ENCODE measurements at regions not wholly inside any gene's neighbourhood (a gene's known extent, or its start where the extent isn't known, plus 50 kb on each side); places are given as distances from the start of the nearest gene placed in this dataset.

DNA sequence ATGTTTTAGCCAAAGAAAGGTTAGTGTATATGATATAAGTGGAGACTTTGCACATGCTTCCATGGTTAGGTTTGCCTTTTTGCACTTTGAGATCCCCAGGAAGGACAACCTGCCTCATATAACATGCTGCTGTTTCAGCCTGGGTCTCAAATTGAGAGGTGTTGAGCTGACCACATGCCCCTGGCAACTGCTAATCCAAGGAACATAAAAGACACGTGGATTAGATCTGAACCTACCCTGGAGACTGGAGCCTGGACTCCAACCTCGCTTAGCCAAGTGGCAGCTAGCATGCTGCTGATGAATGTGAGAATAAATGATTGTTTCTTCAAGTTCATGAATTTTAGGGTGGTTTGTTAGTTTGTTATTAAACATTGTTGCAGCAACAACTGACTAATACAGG, 301.8 kb upstream of the TBC1D5 start:
- TF ChIP-seq, protein P1, sequence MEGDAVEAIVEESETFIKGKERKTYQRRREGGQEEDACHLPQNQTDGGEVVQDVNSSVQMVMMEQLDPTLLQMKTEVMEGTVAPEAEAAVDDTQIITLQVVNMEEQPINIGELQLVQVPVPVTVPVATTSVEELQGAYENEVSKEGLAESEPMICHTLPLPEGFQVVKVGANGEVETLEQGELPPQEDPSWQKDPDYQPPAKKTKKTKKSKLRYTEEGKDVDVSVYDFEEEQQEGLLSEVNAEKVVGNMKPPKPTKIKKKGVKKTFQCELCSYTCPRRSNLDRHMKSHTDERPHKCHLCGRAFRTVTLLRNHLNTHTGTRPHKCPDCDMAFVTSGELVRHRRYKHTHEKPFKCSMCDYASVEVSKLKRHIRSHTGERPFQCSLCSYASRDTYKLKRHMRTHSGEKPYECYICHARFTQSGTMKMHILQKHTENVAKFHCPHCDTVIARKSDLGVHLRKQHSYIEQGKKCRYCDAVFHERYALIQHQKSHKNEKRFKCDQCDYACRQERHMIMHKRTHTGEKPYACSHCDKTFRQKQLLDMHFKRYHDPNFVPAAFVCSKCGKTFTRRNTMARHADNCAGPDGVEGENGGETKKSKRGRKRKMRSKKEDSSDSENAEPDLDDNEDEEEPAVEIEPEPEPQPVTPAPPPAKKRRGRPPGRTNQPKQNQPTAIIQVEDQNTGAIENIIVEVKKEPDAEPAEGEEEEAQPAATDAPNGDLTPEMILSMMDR (IDR thresholded peaks at IDR 0.05; ENCODE audit: extremely low read depth, insufficient read depth, missing control alignments) = no peak
- in situ Hi-C loops (cut with MboI; ENCODE audit: low pct_unique_long_range_greater_than_20kb, low sequenced_read_pairs, unreplicated experiment) = no loop called here
- DNase-seq (ENCODE audit: low spot score) = no peak

DNA sequence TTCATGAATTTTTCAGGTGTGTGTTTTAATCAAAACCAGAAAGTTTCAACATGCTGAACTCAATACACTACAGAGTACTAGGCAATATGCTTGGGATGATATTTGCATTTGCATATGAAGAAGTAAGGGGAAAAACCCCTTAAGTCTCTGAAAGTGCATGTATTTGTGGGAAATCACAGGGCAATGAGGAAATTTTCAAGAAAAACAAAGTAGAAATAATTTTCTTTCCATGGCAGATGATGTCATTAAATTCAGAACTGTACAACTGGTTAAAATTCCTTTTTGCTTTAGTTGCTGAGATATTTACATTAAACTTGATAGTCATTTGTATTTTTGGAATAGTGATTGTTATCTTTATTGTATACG, 294.0 kb upstream of the TBC1D5 start:
- in situ Hi-C loops (cut with MboI; ENCODE audit: low pct_unique_long_range_greater_than_20kb, low sequenced_read_pairs, unreplicated experiment) = no loop called here
- no peak for DNase-seq (ENCODE audit: low spot score)
- TF ChIP-seq, protein P1 (IDR thresholded peaks at IDR 0.05; ENCODE audit: extremely low read depth, insufficient read depth, missing control alignments) = no peak

DNA sequence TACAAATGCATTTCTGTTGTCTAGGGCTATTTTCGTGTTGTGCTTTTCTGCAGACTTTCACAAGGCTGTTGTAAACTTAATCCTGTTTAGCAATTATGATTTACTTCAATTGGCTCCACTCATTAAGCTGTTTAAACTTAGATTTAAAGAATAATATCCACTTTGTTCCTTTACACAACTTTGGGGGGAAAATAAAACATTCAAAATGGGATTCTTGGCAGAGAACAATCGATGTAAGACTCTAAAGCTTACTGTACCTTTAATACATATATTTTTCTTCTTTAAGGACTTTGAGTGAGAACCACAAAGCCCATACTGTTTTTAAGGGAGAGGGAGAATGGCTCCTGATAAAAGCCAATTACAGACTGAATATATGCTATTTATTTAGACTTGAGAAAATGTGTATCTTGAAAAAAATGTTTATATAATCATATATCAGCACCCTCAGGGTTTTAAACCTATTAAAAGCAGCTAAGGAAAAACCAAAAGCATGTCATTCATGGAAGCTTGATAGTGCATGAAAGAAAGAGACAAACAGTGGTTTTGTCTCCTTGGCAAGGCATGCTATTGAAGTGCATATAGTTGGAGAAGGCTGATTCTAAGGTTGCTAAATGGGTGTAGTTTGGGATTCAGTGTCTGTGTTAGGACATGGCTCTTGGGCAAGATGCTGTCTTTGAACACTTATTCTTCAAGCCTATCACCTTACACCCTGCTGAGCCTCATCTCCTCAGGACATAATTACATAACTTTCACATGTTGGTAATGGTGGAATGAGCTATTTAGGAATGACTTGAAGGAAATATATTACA, 293.4 kb upstream of the TBC1D5 start:
- in situ Hi-C loops (cut with MboI; ENCODE audit: low pct_unique_long_range_greater_than_20kb, low sequenced_read_pairs, unreplicated experiment) = no loop called here
- TF ChIP-seq, protein P1 (IDR thresholded peaks at IDR 0.05; ENCODE audit: extremely low read depth, insufficient read depth, missing control alignments) = no peak
- DNase-seq (ENCODE audit: low spot score) = no peak

DNA sequence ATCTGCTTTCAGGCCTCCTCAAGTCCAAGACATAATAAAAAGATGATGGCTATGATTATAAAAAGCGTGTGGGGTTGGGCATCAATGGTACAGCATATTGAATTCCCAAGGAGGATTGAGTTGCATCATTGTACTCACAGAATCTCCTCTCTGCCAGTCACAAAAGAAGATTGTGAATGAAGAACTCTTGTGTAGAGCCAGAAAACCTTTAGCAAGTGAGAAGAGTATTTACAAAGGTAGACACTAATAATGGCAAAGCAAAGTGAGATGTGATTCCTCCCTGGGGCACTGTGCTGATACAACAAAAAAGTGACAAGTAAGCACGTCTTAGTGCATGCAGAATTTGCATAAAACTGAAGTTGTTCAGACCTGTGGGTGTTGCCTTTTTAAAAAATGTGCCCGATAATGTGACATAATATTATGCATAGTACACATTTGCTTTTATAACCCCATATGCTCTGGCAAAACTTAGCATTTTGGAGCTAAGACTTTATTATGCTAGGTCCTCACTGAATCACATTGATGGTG, 291.2 kb upstream of the TBC1D5 start:
- in situ Hi-C loops (cut with MboI; ENCODE audit: low pct_unique_long_range_greater_than_20kb, low sequenced_read_pairs, unreplicated experiment) = no loop called here
- DNase-seq (ENCODE audit: low spot score) = no peak

DNA sequence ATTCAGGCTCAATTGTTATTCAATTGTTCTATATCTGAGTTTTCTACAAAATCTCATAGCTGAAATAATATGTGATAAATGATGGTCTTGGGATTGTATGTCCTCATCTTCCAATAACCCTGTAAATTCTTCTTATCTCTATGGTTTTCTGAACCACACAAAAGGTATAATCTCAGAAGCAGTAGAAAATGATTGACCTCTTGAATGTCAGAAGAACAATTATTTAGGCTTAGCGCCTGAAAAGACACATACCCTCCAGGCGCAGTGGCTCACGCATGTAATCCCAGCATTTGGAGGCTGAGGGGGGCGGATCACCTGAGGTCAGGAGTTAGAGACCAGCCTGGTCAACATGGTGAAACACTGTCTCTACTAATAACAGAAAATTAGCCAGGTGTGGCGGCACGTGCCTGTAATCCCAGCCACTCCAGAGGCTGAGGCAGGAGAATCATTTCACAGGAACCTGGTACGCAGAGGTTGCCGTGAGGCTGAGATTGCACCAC, 288.0 kb upstream of the TBC1D5 start:
- DNase-seq (ENCODE audit: low spot score) = no peak
- TF ChIP-seq, protein P1 (IDR thresholded peaks at IDR 0.05; ENCODE audit: extremely low read depth, insufficient read depth, missing control alignments) = no peak
- in situ Hi-C loops (cut with MboI; ENCODE audit: low pct_unique_long_range_greater_than_20kb, low sequenced_read_pairs, unreplicated experiment) = no loop called here

More for the DNA sequence above, 291.2 kb upstream of the TBC1D5 start:
- TF ChIP-seq, protein P1 (IDR thresholded peaks at IDR 0.05; ENCODE audit: extremely low read depth, insufficient read depth, missing control alignments) = no peak

DNA sequence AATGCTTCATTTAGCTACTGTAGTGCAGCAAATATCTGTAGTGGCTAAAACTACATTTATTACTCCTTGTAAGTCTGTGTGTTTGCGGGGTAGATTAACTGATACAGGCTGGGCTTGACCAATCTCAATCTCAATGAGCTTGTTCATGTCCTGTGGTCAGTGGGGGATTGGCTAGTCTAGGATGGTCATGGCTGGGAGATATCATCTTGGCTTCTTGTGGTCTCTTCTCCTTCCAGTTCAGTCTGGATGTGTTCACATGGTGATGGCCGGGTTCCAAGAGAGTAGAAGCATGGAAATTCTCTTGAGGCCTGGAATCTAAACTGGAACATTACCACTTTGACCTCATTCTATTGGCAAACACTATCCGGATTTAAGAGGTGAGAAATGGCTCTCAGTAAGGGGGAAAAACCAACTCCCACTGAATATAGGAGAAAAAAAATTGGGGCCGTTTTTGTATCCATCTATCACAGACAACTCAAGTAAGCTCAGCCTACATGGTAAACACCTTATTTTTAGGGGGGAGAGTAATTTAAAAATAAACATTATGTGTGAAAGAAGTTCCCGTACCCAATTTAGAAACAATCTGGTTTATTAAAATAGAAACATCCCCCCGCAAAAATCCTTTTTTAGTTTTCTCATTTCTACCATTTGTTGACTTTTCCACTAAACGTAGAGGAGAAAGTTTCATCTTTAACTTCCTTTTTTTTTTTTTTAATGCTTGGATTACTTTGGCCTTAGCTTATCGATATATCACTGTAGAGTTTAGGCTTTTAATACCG, 284.9 kb upstream of the TBC1D5 start:
- DNase-seq (ENCODE audit: low spot score) = no peak
- TF ChIP-seq, protein P1 (IDR thresholded peaks at IDR 0.05; ENCODE audit: extremely low read depth, insufficient read depth, missing control alignments) = no peak
- in situ Hi-C loops (cut with MboI; ENCODE audit: low pct_unique_long_range_greater_than_20kb, low sequenced_read_pairs, unreplicated experiment) = no loop called here

Data from GM13977 (cell line).